Adrenal gland (tissue), 5 donors: ENCODE measurements at regions not wholly inside any gene's neighbourhood (a gene's known extent, or its start where the extent isn't known, plus 50 kb on each side); places are given as distances from the start of the nearest gene placed in this dataset.

Source experiments
- POLR2A ChIP-seq, 2 donors: fragments of 450-650 bp; IDR thresholded peaks; one replicate each; pipeline ENCODE4 v1.6.1; 2017; ENCODE audit warnings: antibody characterized with exemption in 2 of 2, mild to moderate bottlenecking in 2 of 2, moderate library complexity in 1 of 2
- TF ChIP-seq, protein P1 (sequence below), 6 experiments: fragments of 450-650 bp in 4 of 6; fragments of 200-600 bp in 2 of 6; sonication (generic) in 1 of 6; IDR thresholded peaks; 1 replicate in 5 of 6; 2 replicates in 1 of 6; pipeline versions ENCODE4 v1.5.1 to v1.8.0; 2016 to 2021; ENCODE audit warnings: antibody characterized with exemption in 6 of 6, mild to moderate bottlenecking in 2 of 6, moderate library complexity in 1 of 6
- donor health status: DM: no; HTN: no; CAD: no.

DNA sequence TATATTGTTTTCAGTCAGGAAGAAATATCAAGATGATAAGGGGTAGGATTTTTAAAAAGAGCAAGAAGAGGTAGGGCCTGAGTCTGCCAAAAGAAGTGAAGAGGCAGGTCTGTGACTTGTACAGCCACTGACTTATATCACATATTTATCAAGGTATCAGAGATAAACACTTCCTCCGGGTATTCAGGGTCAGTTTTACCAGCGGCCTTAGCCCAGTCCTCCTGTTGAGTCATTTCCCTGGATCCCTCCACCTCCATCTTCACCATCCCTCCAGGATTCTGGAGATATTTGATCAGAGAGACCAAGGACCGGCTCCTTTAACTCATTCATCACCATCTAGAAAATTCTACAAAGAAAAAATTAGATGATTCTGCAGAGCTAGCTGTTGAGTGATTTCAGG, 375.7 kb upstream of the TUSC1 start:
- TF ChIP-seq, protein P1, sequence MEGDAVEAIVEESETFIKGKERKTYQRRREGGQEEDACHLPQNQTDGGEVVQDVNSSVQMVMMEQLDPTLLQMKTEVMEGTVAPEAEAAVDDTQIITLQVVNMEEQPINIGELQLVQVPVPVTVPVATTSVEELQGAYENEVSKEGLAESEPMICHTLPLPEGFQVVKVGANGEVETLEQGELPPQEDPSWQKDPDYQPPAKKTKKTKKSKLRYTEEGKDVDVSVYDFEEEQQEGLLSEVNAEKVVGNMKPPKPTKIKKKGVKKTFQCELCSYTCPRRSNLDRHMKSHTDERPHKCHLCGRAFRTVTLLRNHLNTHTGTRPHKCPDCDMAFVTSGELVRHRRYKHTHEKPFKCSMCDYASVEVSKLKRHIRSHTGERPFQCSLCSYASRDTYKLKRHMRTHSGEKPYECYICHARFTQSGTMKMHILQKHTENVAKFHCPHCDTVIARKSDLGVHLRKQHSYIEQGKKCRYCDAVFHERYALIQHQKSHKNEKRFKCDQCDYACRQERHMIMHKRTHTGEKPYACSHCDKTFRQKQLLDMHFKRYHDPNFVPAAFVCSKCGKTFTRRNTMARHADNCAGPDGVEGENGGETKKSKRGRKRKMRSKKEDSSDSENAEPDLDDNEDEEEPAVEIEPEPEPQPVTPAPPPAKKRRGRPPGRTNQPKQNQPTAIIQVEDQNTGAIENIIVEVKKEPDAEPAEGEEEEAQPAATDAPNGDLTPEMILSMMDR (IDR thresholded peaks at IDR 0.05) = no peak
- TF ChIP-seq POLR2A (IDR thresholded peaks at IDR 0.05) = no peak
